ENCODE measurements at regions not wholly inside any gene's neighbourhood (a gene's known extent, or its start where the extent isn't known, plus 50 kb on each side); places are given as distances from the start of the nearest gene placed in this dataset.

DNA sequence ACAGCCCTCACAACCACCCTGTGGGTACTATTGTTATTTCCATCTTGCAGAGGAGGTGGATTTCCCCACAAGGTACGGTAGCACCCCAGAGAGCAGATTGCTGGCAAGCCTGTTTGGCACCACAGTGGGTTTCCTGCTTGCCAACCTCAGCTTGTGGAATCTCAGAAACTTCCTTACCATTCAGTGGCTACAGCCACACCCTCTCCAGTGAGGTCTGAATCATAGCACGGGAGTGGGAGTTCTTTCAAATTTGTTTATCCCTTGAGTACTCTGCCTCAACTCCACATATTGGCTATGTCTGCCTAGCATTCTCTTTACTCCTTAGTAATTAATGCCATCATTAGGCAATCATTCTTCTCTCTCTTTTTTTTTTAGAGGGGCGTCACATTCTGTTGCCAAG is 162.1 kb downstream of the PTPRU start:
- TF ChIP-seq, protein P1, sequence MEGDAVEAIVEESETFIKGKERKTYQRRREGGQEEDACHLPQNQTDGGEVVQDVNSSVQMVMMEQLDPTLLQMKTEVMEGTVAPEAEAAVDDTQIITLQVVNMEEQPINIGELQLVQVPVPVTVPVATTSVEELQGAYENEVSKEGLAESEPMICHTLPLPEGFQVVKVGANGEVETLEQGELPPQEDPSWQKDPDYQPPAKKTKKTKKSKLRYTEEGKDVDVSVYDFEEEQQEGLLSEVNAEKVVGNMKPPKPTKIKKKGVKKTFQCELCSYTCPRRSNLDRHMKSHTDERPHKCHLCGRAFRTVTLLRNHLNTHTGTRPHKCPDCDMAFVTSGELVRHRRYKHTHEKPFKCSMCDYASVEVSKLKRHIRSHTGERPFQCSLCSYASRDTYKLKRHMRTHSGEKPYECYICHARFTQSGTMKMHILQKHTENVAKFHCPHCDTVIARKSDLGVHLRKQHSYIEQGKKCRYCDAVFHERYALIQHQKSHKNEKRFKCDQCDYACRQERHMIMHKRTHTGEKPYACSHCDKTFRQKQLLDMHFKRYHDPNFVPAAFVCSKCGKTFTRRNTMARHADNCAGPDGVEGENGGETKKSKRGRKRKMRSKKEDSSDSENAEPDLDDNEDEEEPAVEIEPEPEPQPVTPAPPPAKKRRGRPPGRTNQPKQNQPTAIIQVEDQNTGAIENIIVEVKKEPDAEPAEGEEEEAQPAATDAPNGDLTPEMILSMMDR (conservative IDR thresholded peaks at IDR 0.05; ENCODE audit: low read depth, low read length) = no peak
- no peak for DNase-seq (ENCODE audit: low read depth)
- H3K4me3 ChIP-seq (ENCODE audit: low read depth, low read length) = no peak overlapping the region

DNA sequence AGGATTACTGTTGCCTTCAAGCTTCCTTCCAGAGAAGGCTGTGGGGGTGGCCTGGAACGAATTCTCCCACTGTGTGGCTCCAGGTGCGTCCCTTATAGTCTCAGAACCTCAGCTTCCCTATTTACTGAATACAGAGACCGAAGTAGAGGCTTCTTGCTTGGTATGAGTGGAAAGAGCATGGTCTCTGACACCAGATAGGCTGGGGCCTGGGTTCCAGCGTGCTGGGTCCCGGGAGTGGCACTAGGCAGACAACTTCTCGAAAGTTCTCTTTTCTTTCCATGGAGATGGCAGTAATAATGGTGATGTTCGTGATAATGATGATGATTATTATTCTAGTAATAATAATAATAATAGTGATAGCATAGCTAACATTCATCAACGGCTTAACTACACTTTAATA is 161.7 kb downstream of the PTPRU start:
- no peak overlapping the region for H3K4me3 ChIP-seq (ENCODE audit: low read depth, low read length)
- TF ChIP-seq, protein P1 (conservative IDR thresholded peaks at IDR 0.05; ENCODE audit: low read depth, low read length) = no peak
- DNase-seq (ENCODE audit: low read depth) = no peak

DNA sequence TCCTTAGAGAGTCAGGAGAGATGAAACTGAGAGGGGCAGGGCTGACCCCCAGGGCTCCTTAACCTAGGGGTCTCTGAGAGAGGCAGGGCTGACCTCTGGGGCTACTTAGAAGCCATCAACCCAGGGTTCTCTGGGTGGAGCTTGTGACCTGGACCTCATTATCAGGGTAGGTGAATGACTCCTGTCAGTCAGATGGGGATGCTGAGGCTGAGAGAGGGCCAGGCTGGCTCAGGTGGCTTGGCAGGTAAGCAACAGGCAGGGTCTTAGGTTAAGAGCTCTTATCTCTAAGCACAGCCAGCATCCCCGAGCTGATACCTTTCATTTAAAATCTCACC is 160.9 kb downstream of the PTPRU start:
- DNase-seq (ENCODE audit: low read depth) = no peak
- no peak overlapping the region for H3K4me3 ChIP-seq (ENCODE audit: low read depth, low read length)
- TF ChIP-seq, protein P1 (conservative IDR thresholded peaks at IDR 0.05; ENCODE audit: low read depth, low read length) = no peak

DNA sequence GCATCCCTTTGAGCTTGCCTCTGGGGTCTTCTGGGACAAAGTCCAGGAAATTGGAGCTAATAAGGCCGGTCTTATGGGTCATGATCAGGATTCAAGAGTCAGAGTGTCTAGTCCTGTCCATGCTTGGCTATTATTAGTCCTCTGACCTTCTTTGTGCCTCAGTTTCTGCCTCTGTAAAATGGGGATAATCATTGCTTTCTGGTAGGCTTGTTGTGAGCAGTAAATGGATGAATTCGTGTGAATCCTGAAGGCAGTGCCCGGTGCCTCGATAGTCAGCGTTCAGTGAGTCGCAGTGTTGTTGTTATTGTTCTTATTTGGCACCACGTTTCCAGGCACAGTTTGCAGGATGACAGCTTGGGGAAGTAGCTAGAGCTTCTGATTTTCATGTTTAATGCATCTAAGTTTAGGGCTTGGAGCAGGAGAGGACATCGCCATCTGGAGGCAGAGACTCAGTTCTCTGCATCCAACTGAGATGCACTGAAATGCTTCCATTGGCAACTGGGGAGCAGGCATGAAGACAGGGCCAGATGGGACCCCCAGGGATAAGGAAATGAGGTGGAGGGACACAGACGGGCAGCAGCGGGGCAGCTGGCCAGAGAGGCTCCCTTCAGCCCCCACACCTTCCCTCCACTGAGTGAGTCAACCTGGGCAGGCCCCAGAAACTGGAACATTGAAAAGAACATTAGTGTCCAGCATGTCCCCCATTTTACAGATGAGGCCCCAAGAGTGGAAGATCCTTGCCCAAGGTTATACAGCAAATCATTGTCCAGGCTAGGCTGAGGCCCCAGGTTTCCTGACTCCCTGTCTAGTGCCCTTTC is 160.3 kb downstream of the PTPRU start:
- TF ChIP-seq, protein P1 (conservative IDR thresholded peaks at IDR 0.05; ENCODE audit: low read depth, low read length) = peak; percentile 43
- H3K4me3 ChIP-seq (ENCODE audit: low read depth, low read length) = no peak overlapping the region
- DNase-seq (ENCODE audit: low read depth) = no peak

DNA sequence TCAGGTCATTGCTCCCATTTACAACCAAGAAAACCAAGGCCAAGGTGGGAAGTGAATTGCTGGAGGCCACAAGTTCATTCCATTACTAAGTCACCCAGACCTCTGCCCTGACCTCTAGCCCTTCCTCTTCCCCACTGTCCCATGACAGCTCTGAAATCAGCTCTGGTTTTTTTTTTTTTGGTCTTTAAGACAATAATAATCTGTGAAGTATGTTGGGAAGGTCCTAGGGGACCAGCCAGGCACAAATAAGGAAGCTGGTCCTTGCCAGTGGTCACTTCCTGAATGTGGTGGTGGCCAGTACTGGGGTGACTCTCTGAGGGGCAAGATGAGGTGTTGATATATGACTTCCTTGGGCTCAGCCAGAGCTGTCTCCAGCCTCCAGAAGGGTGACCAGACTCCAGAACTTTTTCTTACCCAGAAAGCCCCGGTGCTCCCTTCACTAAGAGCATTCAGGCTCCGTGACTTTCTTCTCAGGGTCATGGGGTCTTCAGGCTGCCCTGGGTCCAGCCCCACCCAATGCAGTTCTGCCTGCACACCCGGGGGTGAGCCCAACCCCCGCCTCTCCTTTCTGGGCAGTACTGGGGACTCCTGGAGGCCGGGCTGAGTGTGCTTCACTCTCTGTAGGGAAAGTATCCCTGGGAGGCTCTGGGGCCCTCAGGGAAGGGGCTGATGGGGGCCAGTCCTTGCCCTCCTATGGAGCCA is 159.6 kb downstream of the PTPRU start:
- no peak overlapping the region for H3K4me3 ChIP-seq (ENCODE audit: low read depth, low read length)
- TF ChIP-seq, protein P1 (conservative IDR thresholded peaks at IDR 0.05; ENCODE audit: low read depth, low read length) = no peak
- DNase-seq (ENCODE audit: low read depth) = no peak

DNA sequence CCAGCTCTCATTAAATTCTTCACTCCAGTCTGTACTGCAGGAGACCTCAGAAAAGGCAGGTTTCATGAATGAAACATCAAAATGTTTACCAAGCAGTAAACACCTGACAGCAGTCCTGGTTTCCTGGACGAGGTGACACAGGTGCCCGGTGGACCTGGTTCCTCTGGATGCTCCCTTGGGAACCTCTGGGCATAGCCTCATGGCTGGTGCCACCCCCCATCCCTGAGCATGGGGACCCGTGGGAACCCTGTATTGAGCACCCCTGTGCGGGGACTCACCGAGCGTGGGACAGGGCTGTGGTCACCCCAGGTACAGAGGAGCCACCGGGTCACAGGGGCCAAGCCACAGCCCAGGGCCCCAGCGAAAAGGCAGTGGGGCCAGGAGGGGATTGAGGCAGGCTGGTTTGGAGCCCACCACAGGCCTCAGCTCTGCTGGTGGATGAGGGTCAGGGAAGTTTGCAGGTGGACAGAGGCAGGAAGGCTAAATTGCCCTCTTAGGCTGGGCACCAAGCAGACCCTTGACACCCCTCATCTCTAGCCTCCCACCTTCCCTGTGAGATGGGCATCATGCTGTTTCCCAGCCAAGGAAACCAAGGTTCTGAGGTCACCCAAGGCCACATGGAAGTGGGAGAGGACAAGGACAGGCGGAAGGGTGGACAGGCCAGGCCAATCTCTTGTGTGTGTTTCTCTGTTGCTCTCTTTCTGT is 158.4 kb downstream of the PTPRU start:
- H3K4me3 ChIP-seq (ENCODE audit: low read depth, low read length) = no peak overlapping the region
- TF ChIP-seq, protein P1 (conservative IDR thresholded peaks at IDR 0.05; ENCODE audit: low read depth, low read length) = no peak
- no peak for DNase-seq (ENCODE audit: low read depth)

All from epithelial cell of proximal tubule (primary cell).